ENCODE measurements at regions not wholly inside any gene's neighbourhood (a gene's known extent, or its start where the extent isn't known, plus 50 kb on each side); places are given as distances from the start of the nearest gene placed in this dataset.

DNA sequence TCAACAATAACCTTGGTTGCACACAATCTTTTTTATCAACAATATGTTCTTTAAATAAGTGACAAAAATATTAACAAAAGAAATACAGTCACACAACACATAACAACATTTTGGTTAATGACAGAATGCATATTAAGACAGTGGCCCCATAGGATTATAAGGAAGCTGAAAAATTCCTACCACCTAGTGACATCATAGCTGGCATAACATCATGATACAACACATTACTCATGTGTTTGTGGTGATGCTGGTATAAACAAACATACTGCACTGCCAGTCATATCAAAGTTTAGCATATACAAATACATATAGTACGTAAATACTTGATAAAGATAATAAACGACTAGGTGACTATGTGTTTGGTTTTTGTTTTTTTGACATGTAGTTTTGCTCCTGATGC lies 344.8 kb upstream of the POU5F2 start:
- TF ChIP-seq EZH2phosphoT487 (IDR thresholded peaks at IDR 0.05; ENCODE audit: insufficient read depth, low read depth), result no peak
- no peak for TF ChIP-seq EZH2 (IDR thresholded peaks at IDR 0.05; ENCODE audit: insufficient read depth, poor library complexity, severe bottlenecking)

Measured in GM23248 (cell line).